ENCODE measurements at regions not wholly inside any gene's neighbourhood (a gene's known extent, or its start where the extent isn't known, plus 50 kb on each side); places are given as distances from the start of the nearest gene placed in this dataset.

- Histone ChIP-seq H2AFZ (ENCODE audit: control insufficient read depth, low read depth, low read length) (no peak overlapping the region), H3K27me3 (replicated peaks in 1 of 2; ENCODE audit: control insufficient read depth in 2 of 2, insufficient read depth in 2 of 2, low read length in 1 of 2) (no peaks in the 10 kb centered on the region), H3K79me2 (ENCODE audit: control insufficient read depth, insufficient read depth, low read length) (no peaks in the 10 kb centered on the region), H3K4me2 (ENCODE audit: control insufficient read depth, insufficient read depth) (no peak overlapping the region), H3K4me1 (ENCODE audit: control insufficient read depth, insufficient read depth, low read length) (no peaks in the 10 kb centered on the region), H4K20me1 (ENCODE audit: control insufficient read depth, insufficient read depth) (no peaks in the 10 kb centered on the region), H3K9me3 (replicated peaks; ENCODE audit: control insufficient read depth, insufficient read depth, low read length) (no peaks in the 10 kb centered on the region), H3K36me3 (ENCODE audit: control insufficient read depth in 2 of 2, insufficient read depth in 2 of 2, low read length in 1 of 2) (no peaks in the 10 kb centered on the region), H3K9ac (ENCODE audit: control insufficient read depth, insufficient read depth, low read length) (no peak overlapping the region), H3K4me3 (no peak overlapping the region), H3K27ac (ENCODE audit: control insufficient read depth, insufficient read depth) (no peak overlapping the region)
- in situ Hi-C loops (cut with MboI): no loop called here
- ChIA-PET SMC1A (ENCODE audit: uncharacterized antibody, unreplicated experiment) (interaction anchor here (1.6 kb wide), 1 partner anchor 11 kb away, joined by 3 read pairs; no protein-coding TSS in a partner anchor), CTCF (no interaction called here), POLR2A (no interaction called here), RAD21 (ENCODE audit: unreplicated experiment) (no interaction called here)
- DNase-seq (ENCODE audit: low read depth, low spot score): no peak
- no peak for FAIRE-seq
- no TSS peak for BruUV-seq (replicated peaks)
- intact Hi-C loops (cut with micrococcal nuclease; ENCODE audit: unreplicated experiment): no loop called here
- ATAC-seq: no peak
- TF ChIP-seq NR2C1 (IDR thresholded peaks at IDR 0.05): no peak
- TF ChIP-seq MTA2 (IDR thresholded peaks at IDR 0.05; ENCODE audit: low read depth): no peak
- TF ChIP-seq BMI1 (IDR thresholded peaks at IDR 0.05; ENCODE audit: borderline replicate concordance): no peak
- TF ChIP-seq YBX1 (IDR thresholded peaks at IDR 0.05): no peak
- TF ChIP-seq ZBTB40 (IDR thresholded peaks at IDR 0.05; ENCODE audit: borderline replicate concordance): no peak
- no peak for TF ChIP-seq ZBTB11 (CRISPR knock-in tag; IDR thresholded peaks at IDR 0.05)
- TF ChIP-seq DPF2 (IDR thresholded peaks at IDR 0.05): no peak
- no peak for TF ChIP-seq KAT2A (conservative IDR thresholded peaks at IDR 0.05; ENCODE audit: control insufficient read depth, low read depth, low read length)
- TF ChIP-seq ZNF687 (IDR thresholded peaks at IDR 0.05): no peak
- TF ChIP-seq STAT1 (conservative IDR thresholded peaks at IDR 0.05): no peak
- no peak for TF ChIP-seq USF1 (IDR thresholded peaks at IDR 0.05; ENCODE audit: borderline replicate concordance, extremely low read length, insufficient read depth, low read depth, low read length)
- TF ChIP-seq PAX5 (IDR thresholded peaks at IDR 0.05; ENCODE audit: borderline replicate concordance, low read depth, low read length): no peak
- no peak for TF ChIP-seq RELA (IDR thresholded peaks at IDR 0.05; ENCODE audit: borderline replicate concordance, partially characterized antibody)
- no peak for TF ChIP-seq RUNX3 (IDR thresholded peaks at IDR 0.05; ENCODE audit: low read length)
These were observed 358.4 kb downstream of the BCKDHB start for GRCh38 chr6:80464901-80465300.
